ENCODE measurements at regions not wholly inside any gene's neighbourhood (a gene's known extent, or its start where the extent isn't known, plus 50 kb on each side); places are given as distances from the start of the nearest gene placed in this dataset.
"Not testable (repeated sequence)": the region's sequence is repeated elsewhere in the genome, so short reads cannot be mapped to it uniquely, and the experiment has no call there.

- Mint-ChIP-seq H3K9me3 (peaks cover 3% of the 10 kb centered on the region), H3K27me3 (no peaks in the 10 kb centered on the region), H3K36me3 (ENCODE audit: low read depth) (no peaks in the 10 kb centered on the region), H3K4me3 (no peak overlapping the region), H3K27ac (no peak overlapping the region), H3K4me1 (peaks cover 14% of the 10 kb centered on the region)
- no peak for DNase-seq
- ChIA-PET POLR2A (no interaction called here), CTCF (no interaction called here)
Observed at GRCh38 chr10:3568983-3569382, 216.0 kb downstream of the KLF6 start.

- POLR2A ChIA-PET = no interaction called here
- CTCF ChIA-PET = no interaction called here
- Mint-ChIP-seq H3K36me3 (ENCODE audit: low read depth) (no peaks in the 10 kb centered on the region), H3K9me3 (peaks cover 3% of the 10 kb centered on the region), H3K27me3 (no peaks in the 10 kb centered on the region), H3K4me1 (peaks cover 14% of the 10 kb centered on the region), H3K4me3 (no peak overlapping the region), H3K27ac (no peak overlapping the region)
- DNase-seq = no peak
Observed at GRCh38 chr10:3568392-3568791, 216.6 kb downstream of the KLF6 start.

GRCh38 chr10:3567291-3567963, 217.6 kb downstream of the KLF6 start:
- POLR2A ChIA-PET = no interaction called here
- Mint-ChIP-seq H3K27me3 (no peaks in the 10 kb centered on the region), H3K4me1 (peaks cover 14% of the 10 kb centered on the region), H3K36me3 (ENCODE audit: low read depth) (no peaks in the 10 kb centered on the region), H3K4me3 (no peak overlapping the region), H3K27ac (no peak overlapping the region), H3K9me3 (peaks cover 3% of the 10 kb centered on the region)
- CTCF ChIA-PET = interaction anchor here (0.6 to 1.5 kb wide), 2 partner anchors 8 to 98 kb away, joined by 3 read pairs; no protein-coding TSS in a partner anchor
- DNase-seq = no peak

- Mint-ChIP-seq H3K27ac (no peak overlapping the region), H3K4me1 (peaks cover 14% of the 10 kb centered on the region), H3K4me3 (no peak overlapping the region), H3K27me3 (no peaks in the 10 kb centered on the region), H3K36me3 (ENCODE audit: low read depth) (no peaks in the 10 kb centered on the region), H3K9me3 (peaks cover 3% of the 10 kb centered on the region)
- no peak for DNase-seq
- CTCF ChIA-PET = interaction anchor here (1.5 kb wide), 1 partner anchor 8 kb away, joined by 3 read pairs; no protein-coding TSS in a partner anchor
- POLR2A ChIA-PET = no interaction called here
Observed at GRCh38 chr10:3566627-3567026, 218.4 kb downstream of the KLF6 start.

- no peaks in the 10 kb centered on the region for H3K27me3 Mint-ChIP-seq
- H3K27ac Mint-ChIP-seq = no peak overlapping the region
- H3K36me3 Mint-ChIP-seq (ENCODE audit: low read depth) = no peaks in the 10 kb centered on the region
- DNase-seq = no peak
- H3K4me1 Mint-ChIP-seq = peaks cover 14% of the 10 kb centered on the region
- ChIA-PET CTCF (interaction anchor here (1.0 to 1.3 kb wide), 3 partner anchors 11 to 1091 kb away, joined by 3 read pairs; no protein-coding TSS in a partner anchor), POLR2A (interaction anchor here (0.7 kb wide), 1 partner anchor 687 kb away, joined by 4 read pairs; no protein-coding TSS in a partner anchor)
- H3K4me3 Mint-ChIP-seq = no peak overlapping the region
- peaks cover 5% of the 10 kb centered on the region for H3K9me3 Mint-ChIP-seq
Observed at GRCh38 chr10:3564346-3565002, 220.5 kb downstream of the KLF6 start.

GRCh38 chr10:3563298-3563697, 221.7 kb downstream of the KLF6 start:
- Mint-ChIP-seq H3K4me3 (no peak overlapping the region), H3K36me3 (ENCODE audit: low read depth) (no peaks in the 10 kb centered on the region), H3K9me3 (peaks cover 5% of the 10 kb centered on the region), H3K27me3 (no peaks in the 10 kb centered on the region), H3K4me1 (peaks cover 10% of the 10 kb centered on the region), H3K27ac (no peak overlapping the region)
- CTCF ChIA-PET = no interaction called here
- POLR2A ChIA-PET = no interaction called here
- DNase-seq = no peak

GRCh38 chr10:3560628-3561027, 224.4 kb downstream of the KLF6 start:
- H3K36me3 Mint-ChIP-seq (ENCODE audit: low read depth); H3K4me1 Mint-ChIP-seq; CTCF ChIA-PET; H3K27ac Mint-ChIP-seq; POLR2A ChIA-PET; H3K4me3 Mint-ChIP-seq; H3K27me3 Mint-ChIP-seq; H3K9me3 Mint-ChIP-seq; DNase-seq: not testable (repeated sequence)

- no peak overlapping the region for H3K4me3 Mint-ChIP-seq
- no peak overlapping the region for H3K27ac Mint-ChIP-seq
- peaks cover 2% of the 10 kb centered on the region for H3K9me3 Mint-ChIP-seq
- DNase-seq = no peak
- no peaks in the 10 kb centered on the region for H3K36me3 Mint-ChIP-seq (ENCODE audit: low read depth)
- ChIA-PET CTCF (no interaction called here), POLR2A (no interaction called here)
- peaks cover 3% of the 10 kb centered on the region for H3K27me3 Mint-ChIP-seq
- H3K4me1 Mint-ChIP-seq = peaks cover 7% of the 10 kb centered on the region
Observed at GRCh38 chr10:3559527-3559926, 225.5 kb downstream of the KLF6 start.

GRCh38 chr10:3559011-3559410, 226.0 kb downstream of the KLF6 start:
- Mint-ChIP-seq H3K9me3 (peaks cover 2% of the 10 kb centered on the region), H3K27ac (no peak overlapping the region), H3K4me1 (peaks cover 12% of the 10 kb centered on the region), H3K4me3 (no peak overlapping the region), H3K36me3 (ENCODE audit: low read depth) (no peaks in the 10 kb centered on the region), H3K27me3 (peaks cover 3% of the 10 kb centered on the region)
- ChIA-PET POLR2A (no interaction called here), CTCF (interaction anchor here (0.5 kb wide), 1 partner anchor 145 kb away, joined by 3 read pairs; no protein-coding TSS in a partner anchor)
- no peak for DNase-seq

GRCh38 chr10:3556191-3557017, 228.6 kb downstream of the KLF6 start:
- H3K27me3 Mint-ChIP-seq; H3K9me3 Mint-ChIP-seq; H3K36me3 Mint-ChIP-seq (ENCODE audit: low read depth); H3K4me3 Mint-ChIP-seq; POLR2A ChIA-PET; H3K27ac Mint-ChIP-seq; DNase-seq: not testable (repeated sequence)
- CTCF ChIA-PET = interaction anchor here (0.5 kb wide), 1 partner anchor 607 kb away, joined by 3 read pairs; no protein-coding TSS in a partner anchor
- H3K4me1 Mint-ChIP-seq = peaks cover 17% of the 10 kb centered on the region

- CTCF ChIA-PET = no interaction called here
- peaks cover 17% of the 10 kb centered on the region for H3K4me1 Mint-ChIP-seq
- H3K4me3 Mint-ChIP-seq = no peak overlapping the region
- no peaks in the 10 kb centered on the region for H3K9me3 Mint-ChIP-seq
- peak overlapping the region; percentile 37 for H3K27ac Mint-ChIP-seq
- no peak for DNase-seq
- H3K27me3 Mint-ChIP-seq = peaks cover 5% of the 10 kb centered on the region
- POLR2A ChIA-PET = no interaction called here
- no peaks in the 10 kb centered on the region for H3K36me3 Mint-ChIP-seq (ENCODE audit: low read depth)
Observed at GRCh38 chr10:3554121-3554522, 230.9 kb downstream of the KLF6 start.

- Mint-ChIP-seq H3K27me3 (peaks cover 13% of the 10 kb centered on the region), H3K9me3 (peaks cover 8% of the 10 kb centered on the region), H3K4me3 (no peak overlapping the region), H3K36me3 (ENCODE audit: low read depth) (no peaks in the 10 kb centered on the region), H3K4me1 (peaks cover 17% of the 10 kb centered on the region), H3K27ac (no peak overlapping the region)
- ChIA-PET POLR2A (no interaction called here), CTCF (no interaction called here)
- no peak for DNase-seq
Observed at GRCh38 chr10:3552281-3552680, 232.7 kb downstream of the KLF6 start.

GRCh38 chr10:3551761-3552160, 233.2 kb downstream of the KLF6 start:
- peaks cover 12% of the 10 kb centered on the region for H3K27me3 Mint-ChIP-seq
- no peak for DNase-seq
- H3K4me1 Mint-ChIP-seq = peaks cover 17% of the 10 kb centered on the region
- no peak overlapping the region for H3K27ac Mint-ChIP-seq
- H3K9me3 Mint-ChIP-seq = peaks cover 8% of the 10 kb centered on the region
- no peaks in the 10 kb centered on the region for H3K36me3 Mint-ChIP-seq (ENCODE audit: low read depth)
- POLR2A ChIA-PET = no interaction called here
- no peak overlapping the region for H3K4me3 Mint-ChIP-seq
- CTCF ChIA-PET = no interaction called here
